ENCODE measurements at regions not wholly inside any gene's neighbourhood (a gene's known extent, or its start where the extent isn't known, plus 50 kb on each side); places are given as distances from the start of the nearest gene placed in this dataset.

- in situ Hi-C loops (cut with MboI): loop anchor here (10.0 kb wide), 1 partner anchor 92 kb away; no protein-coding TSS in a partner anchor
- Histone ChIP-seq H3K4me2 (ENCODE audit: control insufficient read depth, insufficient read depth) (no peak overlapping the region), H4K20me1 (ENCODE audit: control insufficient read depth, insufficient read depth) (no peaks in the 10 kb centered on the region), H3K27ac (ENCODE audit: control insufficient read depth, insufficient read depth) (no peak overlapping the region), H3K27me3 (replicated peaks in 1 of 2; ENCODE audit: control insufficient read depth in 2 of 2, insufficient read depth in 2 of 2, low read length in 1 of 2) (no peaks in the 10 kb centered on the region), H3K9ac (ENCODE audit: control insufficient read depth, insufficient read depth, low read length) (no peak overlapping the region), H3K36me3 (ENCODE audit: control insufficient read depth in 2 of 2, insufficient read depth in 2 of 2, low read length in 1 of 2) (no peaks in the 10 kb centered on the region), H3K79me2 (ENCODE audit: control insufficient read depth, insufficient read depth, low read length) (no peaks in the 10 kb centered on the region), H3K4me1 (ENCODE audit: control insufficient read depth, insufficient read depth, low read length) (no peaks in the 10 kb centered on the region), H3K4me3 (no peak overlapping the region), H3K9me3 (replicated peaks; ENCODE audit: control insufficient read depth, insufficient read depth, low read length) (no peaks in the 10 kb centered on the region), H2AFZ (ENCODE audit: control insufficient read depth, low read depth, low read length) (no peak overlapping the region)
- intact Hi-C loops (cut with micrococcal nuclease; ENCODE audit: unreplicated experiment): loop anchor here (5.0 kb wide), 1 partner anchor 56 kb away; no protein-coding TSS in a partner anchor
- POLR2A ChIA-PET: interaction anchor here (1.2 kb wide), 1 partner anchor 58 kb away, joined by 3 read pairs; no protein-coding TSS in a partner anchor
- RAD21 ChIA-PET (ENCODE audit: unreplicated experiment): interaction anchor here (0.7 to 2.4 kb wide), 5 partner anchors 46 to 275 kb away, joined by 4 to 26 read pairs (median 6); no protein-coding TSS in a partner anchor
- CTCF ChIA-PET: interaction anchor here (1.3 to 2.2 kb wide), 3 partner anchors 9 to 57 kb away, joined by 5 to 6 read pairs (median 5); no protein-coding TSS in a partner anchor
- DNase-seq (ENCODE audit: low read depth, low spot score) (no peak), ATAC-seq (peak; percentile 69), FAIRE-seq (no peak)
- BruUV-seq (replicated peaks): no TSS peak
- SMC1A ChIA-PET (ENCODE audit: uncharacterized antibody, unreplicated experiment): interaction anchor here (1.0 to 2.6 kb wide), 11 partner anchors 9 to 140 kb away, joined by 3 to 11 read pairs (median 6); no protein-coding TSS in a partner anchor
- no peak for TF ChIP-seq SMAD5 (IDR thresholded peaks at IDR 0.05; ENCODE audit: low read depth)
- TF ChIP-seq TBL1XR1 (IDR thresholded peaks at IDR 0.05; ENCODE audit: low read depth, low read length): no peak
- no peak for TF ChIP-seq SP1 (IDR thresholded peaks at IDR 0.05; ENCODE audit: low read depth, low read length)
- peak; percentile 31; the same call in 1 of the 2 replicates for TF ChIP-seq NBN (IDR thresholded peaks at IDR 0.05)
- no peak for TF ChIP-seq POLR2A (IDR thresholded peaks at IDR 0.05; ENCODE audit: low read depth, low read length)
- 0 out of 2 replicates have a peak, but pooled peaks have one; percentile 12 for TF ChIP-seq IKZF1 (conservative IDR thresholded peaks at IDR 0.05)
- TF ChIP-seq ZSCAN29 (IDR thresholded peaks at IDR 0.05): no peak
- no peak for TF ChIP-seq NFXL1 (IDR thresholded peaks at IDR 0.05; ENCODE audit: borderline replicate concordance)
- 0% methylated on average over 2 of the region's 2 CpGs for WGBS (ENCODE audit: insufficient coverage, insufficient replicate concordance, low lambda C conversion rate, missing lambda C conversion rate)
Measured at GRCh38 chr7:54336800-54337199, 205.4 kb upstream of the VSTM2A start.

GRCh38 chr7:54337466-54337865 is 204.7 kb upstream of the VSTM2A start:
- Histone ChIP-seq H3K9me3 (replicated peaks; ENCODE audit: control insufficient read depth, insufficient read depth, low read length) (no peaks in the 10 kb centered on the region), H3K36me3 (ENCODE audit: control insufficient read depth in 2 of 2, insufficient read depth in 2 of 2, low read length in 1 of 2) (no peaks in the 10 kb centered on the region), H3K79me2 (ENCODE audit: control insufficient read depth, insufficient read depth, low read length) (no peaks in the 10 kb centered on the region), H3K9ac (ENCODE audit: control insufficient read depth, insufficient read depth, low read length) (no peak overlapping the region), H3K27ac (ENCODE audit: control insufficient read depth, insufficient read depth) (no peak overlapping the region), H3K4me1 (ENCODE audit: control insufficient read depth, insufficient read depth, low read length) (no peaks in the 10 kb centered on the region), H4K20me1 (ENCODE audit: control insufficient read depth, insufficient read depth) (no peaks in the 10 kb centered on the region), H3K27me3 (replicated peaks in 1 of 2; ENCODE audit: control insufficient read depth in 2 of 2, insufficient read depth in 2 of 2, low read length in 1 of 2) (no peaks in the 10 kb centered on the region), H2AFZ (ENCODE audit: control insufficient read depth, low read depth, low read length) (no peak overlapping the region), H3K4me3 (no peak overlapping the region), H3K4me2 (ENCODE audit: control insufficient read depth, insufficient read depth) (no peak overlapping the region)
- SMC1A ChIA-PET (ENCODE audit: uncharacterized antibody, unreplicated experiment): interaction anchor here (0.8 to 2.6 kb wide), 5 partner anchors 15 to 57 kb away, joined by 3 to 9 read pairs (median 3); no protein-coding TSS in a partner anchor
- in situ Hi-C loops (cut with MboI): loop anchor here (10.0 kb wide), 1 partner anchor 93 kb away; no protein-coding TSS in a partner anchor
- 0% methylated on average over 2 of the region's 2 CpGs for WGBS (ENCODE audit: insufficient coverage, insufficient replicate concordance, low lambda C conversion rate, missing lambda C conversion rate)
- FAIRE-seq (no peak), DNase-seq (ENCODE audit: low read depth, low spot score) (no peak), ATAC-seq (no peak)
- intact Hi-C loops (cut with micrococcal nuclease; ENCODE audit: unreplicated experiment): loop anchor here (5.0 kb wide), 1 partner anchor 55 kb away; no protein-coding TSS in a partner anchor
- RAD21 ChIA-PET (ENCODE audit: unreplicated experiment): interaction anchor here (0.6 to 1.4 kb wide), 3 partner anchors 47 to 55 kb away, joined by 3 to 5 read pairs (median 4); no protein-coding TSS in a partner anchor
- CTCF ChIA-PET: interaction anchor here (0.9 kb wide), 1 partner anchor 9 kb away, joined by 4 read pairs; no protein-coding TSS in a partner anchor
- POLR2A ChIA-PET: interaction anchor here (1.2 kb wide), 1 partner anchor 57 kb away, joined by 3 read pairs; no protein-coding TSS in a partner anchor
- BruUV-seq (replicated peaks): no TSS peak
- no peak for TF ChIP-seq IRF4 (IDR thresholded peaks at IDR 0.05; ENCODE audit: low read depth, low read length)
- TF ChIP-seq HSF1 (IDR thresholded peaks at IDR 0.05; ENCODE audit: low read depth, low read length): no peak
- TF ChIP-seq SUPT20H (IDR thresholded peaks at IDR 0.05; ENCODE audit: borderline replicate concordance, control insufficient read depth, low read depth, low read length): no peak
- TF ChIP-seq TAF1 (IDR thresholded peaks at IDR 0.05; ENCODE audit: borderline replicate concordance, low read depth, low read length): no peak
- TF ChIP-seq ZBTB33 (IDR thresholded peaks at IDR 0.05): no peak

All from GM12878 (cell line).